RWPE2 (cell line): ENCODE measurements at regions not wholly inside any gene's neighbourhood (a gene's known extent, or its start where the extent isn't known, plus 50 kb on each side); places are given as distances from the start of the nearest gene placed in this dataset.
"Not testable (repeated sequence)": the region's sequence is repeated elsewhere in the genome, so short reads cannot be mapped to it uniquely, and the experiment has no call there.

ENCODE experiments used
- ATAC-seq: fragments of 200-7000 bp; cut with Tn5 transposase; 3 replicates; pipeline ENCODE4 v1.9.1; 2021; ENCODE audit warnings: low read depth
- DNase-seq: peaks from one replicate; pipeline ENCODE4 v3.0.0-alpha.2; 2020; ENCODE audit warnings: low spot score
- H3K27ac ChIP-seq: fragments of 450-650 bp; 2 replicates; pipeline ENCODE4 v1.5.1; 2017; ENCODE audit warnings: mild to moderate bottlenecking; ENCODE audit not compliant: poor library complexity, severe bottlenecking
- H3K27me3 ChIP-seq: fragments of 250-450 bp; sonication (Bioruptor Pico); 2 replicates; pipeline ENCODE4 v1.5.1; 2021; ENCODE audit warnings: mild to moderate bottlenecking, moderate library complexity; ENCODE audit not compliant: insufficient read depth, poor library complexity, severe bottlenecking
- H3K36me3 ChIP-seq: fragments of 250-450 bp; sonication (Bioruptor Pico); 2 replicates; pipeline ENCODE4 v1.5.1; 2020; ENCODE audit warnings: low read depth, mild to moderate bottlenecking, moderate library complexity
- H3K4me1 ChIP-seq: fragments of 250-450 bp; sonication (Bioruptor Pico); 2 replicates; pipeline ENCODE4 v1.5.1; 2021; ENCODE audit warnings: mild to moderate bottlenecking, moderate library complexity; ENCODE audit not compliant: insufficient read depth, poor library complexity, severe bottlenecking
- H3K4me3 ChIP-seq: fragments of 250-450 bp; sonication (Bioruptor Pico); 2 replicates; pipeline ENCODE4 v1.5.1; 2021; ENCODE audit warnings: mild to moderate bottlenecking, moderate library complexity; ENCODE audit not compliant: severe bottlenecking
- H3K9me3 ChIP-seq: fragments of 250-450 bp; sonication (Bioruptor Pico); 2 replicates; pipeline ENCODE4 v1.5.1; 2021; ENCODE audit warnings: mild to moderate bottlenecking, moderate library complexity; ENCODE audit not compliant: severe bottlenecking
- TF ChIP-seq, protein P1 (sequence below): fragments of 450-650 bp; IDR thresholded peaks from one replicate; pipeline ENCODE4 v1.5.1; 2017; ENCODE audit warnings: mild to moderate bottlenecking, moderate library complexity; ENCODE audit not compliant: poor library complexity, severe bottlenecking

DNA sequence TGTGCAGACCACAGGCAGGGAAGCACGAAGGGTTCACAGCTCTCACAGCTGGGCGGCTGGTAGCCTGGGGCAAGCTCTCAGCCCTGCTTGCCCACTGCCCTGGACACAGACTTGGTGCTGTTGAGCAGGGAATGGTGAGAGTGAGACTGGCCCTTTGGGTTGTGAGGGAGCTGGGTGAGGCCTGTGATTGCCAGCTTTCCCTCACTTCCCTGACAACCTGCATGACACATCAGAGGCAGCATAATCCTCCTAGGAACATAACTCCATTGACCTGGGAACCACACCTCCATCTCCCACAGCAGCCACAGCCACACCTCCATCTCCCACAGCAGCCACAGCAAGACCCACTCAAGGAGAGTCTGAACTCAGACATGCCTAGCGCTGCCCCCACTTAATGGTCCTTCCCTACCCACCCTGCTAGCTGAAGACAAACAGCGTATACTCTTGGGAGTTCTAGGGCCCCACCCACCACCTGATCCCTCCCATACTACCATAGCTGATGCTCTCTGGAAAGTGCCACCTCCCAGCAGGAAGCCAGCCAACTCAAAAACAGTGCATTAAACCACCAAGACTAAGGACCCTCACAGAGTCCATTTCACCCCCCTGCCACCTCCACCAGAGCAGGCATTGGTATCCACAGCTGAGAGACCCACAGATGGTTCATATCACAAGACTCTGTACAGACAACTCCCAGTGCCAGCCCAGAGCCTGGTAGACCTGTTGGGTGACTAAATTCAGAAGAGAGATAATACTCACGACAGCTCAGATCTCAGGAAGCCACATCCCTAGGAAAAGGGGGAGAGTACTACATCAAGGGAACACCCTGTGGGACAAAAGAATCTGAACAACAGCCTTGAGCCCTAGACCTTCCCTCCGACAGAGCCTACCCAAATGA lies 60.2 kb upstream of the PRSS3 start:
- H3K4me1 ChIP-seq, H3K36me3 ChIP-seq, H3K9me3 ChIP-seq, H3K27me3 ChIP-seq, DNase-seq, H3K27ac ChIP-seq, H3K4me3 ChIP-seq: not testable (repeated sequence)
- ATAC-seq = peak; percentile 37; the same call in 1 of the 3 replicates

DNA sequence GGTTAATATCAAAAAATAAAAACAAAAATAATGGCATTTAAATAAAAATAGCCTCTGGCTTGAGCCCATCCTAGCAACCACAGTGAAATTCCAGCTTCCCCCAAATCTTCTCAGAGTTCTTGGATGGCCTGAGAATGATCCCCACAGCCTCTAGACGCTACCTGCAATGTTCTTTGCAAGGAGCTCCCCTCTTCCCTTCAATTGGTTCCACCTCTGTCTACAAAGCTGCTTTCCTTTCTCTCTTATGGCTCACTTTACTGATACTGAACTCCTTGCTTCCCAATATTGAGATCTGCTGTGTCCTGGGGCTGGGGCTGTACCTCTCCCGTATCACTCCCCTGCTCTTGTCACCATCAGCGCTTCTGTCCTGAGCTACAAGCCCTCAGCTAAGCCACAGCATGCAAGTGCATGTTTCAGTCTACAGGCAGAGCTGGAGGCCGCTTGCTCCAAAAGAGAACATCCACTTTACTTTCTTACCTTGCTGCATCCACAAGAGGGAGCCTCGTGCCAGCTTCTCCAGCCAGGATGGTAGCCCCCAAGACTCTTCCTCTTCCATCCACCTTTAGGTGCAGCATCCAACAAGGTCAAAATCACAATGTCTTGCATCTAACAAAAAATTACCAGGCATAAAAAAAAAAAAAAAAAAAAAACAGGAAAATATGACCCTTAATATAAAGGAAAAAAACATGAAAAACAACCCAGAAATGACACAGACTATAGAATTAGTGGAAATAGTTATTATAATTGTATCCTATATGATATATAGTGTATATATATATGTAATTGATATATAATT lies 57.4 kb upstream of the PRSS3 start:
- no peak overlapping the region for H3K27ac ChIP-seq
- DNase-seq (no peak), ATAC-seq (peak; percentile 92)
- no peaks in the 10 kb centered on the region for H3K27me3 ChIP-seq
- no peak overlapping the region for H3K4me3 ChIP-seq
- TF ChIP-seq, protein P1, sequence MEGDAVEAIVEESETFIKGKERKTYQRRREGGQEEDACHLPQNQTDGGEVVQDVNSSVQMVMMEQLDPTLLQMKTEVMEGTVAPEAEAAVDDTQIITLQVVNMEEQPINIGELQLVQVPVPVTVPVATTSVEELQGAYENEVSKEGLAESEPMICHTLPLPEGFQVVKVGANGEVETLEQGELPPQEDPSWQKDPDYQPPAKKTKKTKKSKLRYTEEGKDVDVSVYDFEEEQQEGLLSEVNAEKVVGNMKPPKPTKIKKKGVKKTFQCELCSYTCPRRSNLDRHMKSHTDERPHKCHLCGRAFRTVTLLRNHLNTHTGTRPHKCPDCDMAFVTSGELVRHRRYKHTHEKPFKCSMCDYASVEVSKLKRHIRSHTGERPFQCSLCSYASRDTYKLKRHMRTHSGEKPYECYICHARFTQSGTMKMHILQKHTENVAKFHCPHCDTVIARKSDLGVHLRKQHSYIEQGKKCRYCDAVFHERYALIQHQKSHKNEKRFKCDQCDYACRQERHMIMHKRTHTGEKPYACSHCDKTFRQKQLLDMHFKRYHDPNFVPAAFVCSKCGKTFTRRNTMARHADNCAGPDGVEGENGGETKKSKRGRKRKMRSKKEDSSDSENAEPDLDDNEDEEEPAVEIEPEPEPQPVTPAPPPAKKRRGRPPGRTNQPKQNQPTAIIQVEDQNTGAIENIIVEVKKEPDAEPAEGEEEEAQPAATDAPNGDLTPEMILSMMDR = peak; percentile 91
- H3K4me1 ChIP-seq = peaks cover 7% of the 10 kb centered on the region
- no peaks in the 10 kb centered on the region for H3K9me3 ChIP-seq
- no peaks in the 10 kb centered on the region for H3K36me3 ChIP-seq

DNA sequence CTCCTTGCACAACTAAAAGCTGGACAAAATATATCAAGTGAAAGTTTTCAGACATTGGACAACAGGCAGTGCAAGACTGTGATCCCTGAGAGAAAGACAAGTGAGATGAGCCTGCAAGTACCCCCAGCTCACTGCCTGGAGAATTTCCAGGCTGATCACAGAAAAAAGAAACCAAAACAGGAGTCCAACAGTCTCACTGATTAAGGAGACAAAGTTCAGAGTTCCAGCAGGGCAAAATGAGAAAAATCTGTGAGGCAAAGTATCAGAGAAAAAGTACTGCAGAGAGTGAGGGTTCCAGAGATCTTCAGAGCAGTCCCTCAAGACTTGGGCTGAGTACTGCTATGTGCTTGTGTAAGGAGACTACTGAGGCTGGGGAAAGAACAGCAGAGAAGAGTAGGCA lies 56.0 kb upstream of the PRSS3 start:
- Histone ChIP-seq H3K27ac (no peak overlapping the region), H3K9me3 (no peaks in the 10 kb centered on the region), H3K27me3 (no peaks in the 10 kb centered on the region), H3K4me3 (no peak overlapping the region), H3K36me3 (no peaks in the 10 kb centered on the region), H3K4me1 (peaks cover 7% of the 10 kb centered on the region)
- DNase-seq (no peak), ATAC-seq (no peak)
- TF ChIP-seq, protein P1 = no peak

DNA sequence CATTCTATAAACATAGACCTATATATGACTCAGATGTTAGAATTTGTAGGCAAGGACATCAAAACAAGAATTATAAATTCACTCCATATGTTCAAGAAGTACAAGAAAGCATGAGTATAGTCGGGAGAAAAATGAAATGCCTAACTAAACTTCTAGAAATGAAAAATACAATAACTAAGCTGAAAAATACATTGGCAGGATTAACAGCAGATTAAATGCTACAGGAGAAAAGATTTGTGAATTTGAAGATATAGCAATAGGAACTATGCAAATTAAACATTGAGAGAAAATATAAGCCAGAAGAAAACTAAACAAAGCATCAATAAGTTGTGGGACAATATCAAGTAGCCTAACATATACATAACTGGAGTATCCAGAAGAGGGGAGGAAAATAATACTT lies 55.3 kb upstream of the PRSS3 start:
- H3K27me3 ChIP-seq = no peaks in the 10 kb centered on the region
- H3K36me3 ChIP-seq = no peaks in the 10 kb centered on the region
- H3K4me3 ChIP-seq = no peak overlapping the region
- TF ChIP-seq, protein P1 = no peak
- ATAC-seq (no peak), DNase-seq (no peak)
- H3K4me1 ChIP-seq = peaks cover 2% of the 10 kb centered on the region
- no peak overlapping the region for H3K27ac ChIP-seq
- no peaks in the 10 kb centered on the region for H3K9me3 ChIP-seq

DNA sequence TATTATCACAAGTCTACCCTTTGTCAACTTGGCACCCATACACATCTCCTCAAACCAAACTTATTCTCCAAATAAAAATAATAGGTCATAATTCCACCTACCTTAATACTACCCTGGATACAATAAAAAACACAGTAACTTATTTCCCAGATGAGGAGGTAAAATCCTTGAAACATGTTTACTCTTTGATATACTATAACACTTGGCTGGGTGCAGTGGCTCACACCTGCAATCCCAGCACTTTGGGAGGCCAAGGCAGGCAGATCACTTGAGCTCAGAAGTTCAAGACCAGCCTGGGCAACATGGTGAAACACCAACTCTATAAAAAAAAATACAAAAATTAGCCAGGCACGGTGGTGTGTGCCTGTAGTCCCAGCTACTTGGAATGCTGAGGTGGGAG lies 54.4 kb upstream of the PRSS3 start:
- ATAC-seq, H3K4me3 ChIP-seq, H3K27me3 ChIP-seq, H3K4me1 ChIP-seq, H3K27ac ChIP-seq, H3K9me3 ChIP-seq, DNase-seq, H3K36me3 ChIP-seq: not testable (repeated sequence)
